HG03060 (cell line): ENCODE measurements at regions not wholly inside any gene's neighbourhood (a gene's known extent, or its start where the extent isn't known, plus 50 kb on each side); places are given as distances from the start of the nearest gene placed in this dataset.

Experiments
- ATAC-seq: cut with Tn5 transposase; IDR thresholded peaks from one replicate; pipeline ENCODE4 v1.9.1; 2021; ENCODE audit warnings: low read depth, moderate number of reproducible peaks; ENCODE audit not compliant: unreplicated experiment

DNA sequence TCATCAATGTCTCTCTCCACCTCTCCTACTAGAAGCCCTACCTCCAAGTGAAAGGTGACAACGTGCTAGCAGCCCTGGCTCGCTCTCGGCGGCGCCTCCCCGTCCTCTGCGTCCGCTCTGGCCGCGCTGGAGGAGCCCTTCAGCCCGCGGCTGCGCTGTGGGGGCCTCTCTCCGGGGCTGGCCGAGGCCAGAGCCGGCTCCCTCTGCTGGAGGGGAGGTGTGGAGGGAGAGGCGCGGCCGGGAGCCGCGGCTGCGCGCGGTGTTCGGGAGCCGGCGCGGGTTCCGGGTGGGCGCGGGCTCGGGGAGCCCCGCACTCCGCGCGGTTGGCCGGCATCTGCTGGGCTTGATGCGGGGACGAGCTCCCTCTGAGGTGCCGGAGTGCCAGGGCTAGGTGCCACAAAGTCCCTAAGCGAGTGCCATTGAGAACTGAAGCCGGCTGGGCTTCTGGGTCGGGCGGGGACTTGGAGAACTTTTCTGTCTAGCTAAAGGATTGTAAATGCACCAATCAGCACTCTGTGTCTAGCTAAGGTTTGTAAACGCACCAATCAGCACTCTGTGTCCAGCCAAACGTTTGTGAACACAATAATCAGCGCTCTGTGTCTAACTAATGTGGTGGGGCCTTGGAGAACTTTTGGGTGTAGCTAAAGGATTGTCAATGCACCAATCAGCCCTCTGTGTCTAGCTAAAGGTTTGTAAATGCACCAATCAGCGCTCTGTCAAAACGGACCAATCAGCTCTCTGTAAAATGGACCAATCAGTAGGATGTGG, 84.8 kb upstream of the ARRDC4 start:
- ATAC-seq = no peak

DNA sequence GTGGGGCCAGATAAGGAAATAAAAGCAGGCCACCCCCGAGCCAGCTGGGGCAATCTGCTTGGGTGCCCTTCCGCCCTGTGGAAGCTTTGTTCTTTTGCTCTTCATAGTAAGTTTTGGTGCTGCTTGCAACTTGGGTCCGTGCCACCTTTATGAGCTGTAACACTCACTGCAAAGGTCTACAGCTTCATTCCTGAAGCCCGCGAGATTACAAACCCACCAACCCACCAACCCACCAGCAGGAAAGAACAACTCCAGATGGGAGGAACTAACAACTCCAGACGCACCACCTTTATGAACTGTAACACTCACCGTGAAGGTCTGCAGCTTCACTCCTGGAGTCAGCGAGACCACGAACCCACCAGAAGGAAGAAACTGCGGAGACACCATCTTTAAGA, 84.2 kb upstream of the ARRDC4 start:
- no peak for ATAC-seq

DNA sequence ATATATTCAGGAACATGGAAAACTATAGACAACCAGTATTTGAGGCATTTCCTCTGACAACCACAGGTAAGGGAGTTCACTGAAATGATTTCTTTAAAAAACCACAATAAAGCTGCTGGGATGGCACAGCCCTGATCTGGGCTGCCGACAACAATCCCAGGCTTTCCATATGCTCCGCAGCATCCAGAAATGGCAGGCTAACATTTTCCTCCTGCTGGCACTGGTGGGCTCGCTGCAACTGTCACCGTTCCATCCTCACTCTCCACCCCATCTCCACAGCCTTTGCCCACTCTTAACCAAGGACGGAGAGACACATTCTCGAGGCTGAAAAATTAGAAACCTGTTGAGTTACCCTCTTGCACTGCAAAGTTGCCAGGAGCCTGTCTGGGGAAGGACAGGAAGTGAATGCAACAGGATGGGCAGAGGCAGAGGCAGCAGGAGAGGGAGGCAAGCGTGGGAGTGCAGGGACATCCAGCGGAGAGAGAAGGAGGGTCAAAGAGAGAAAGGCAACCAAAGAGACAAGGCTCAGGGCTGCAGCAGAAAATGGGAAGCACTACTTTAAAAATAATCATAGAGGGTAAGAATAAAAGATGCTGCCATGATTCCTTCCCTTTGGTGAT, 79.0 kb upstream of the ARRDC4 start:
- ATAC-seq = no peak

DNA sequence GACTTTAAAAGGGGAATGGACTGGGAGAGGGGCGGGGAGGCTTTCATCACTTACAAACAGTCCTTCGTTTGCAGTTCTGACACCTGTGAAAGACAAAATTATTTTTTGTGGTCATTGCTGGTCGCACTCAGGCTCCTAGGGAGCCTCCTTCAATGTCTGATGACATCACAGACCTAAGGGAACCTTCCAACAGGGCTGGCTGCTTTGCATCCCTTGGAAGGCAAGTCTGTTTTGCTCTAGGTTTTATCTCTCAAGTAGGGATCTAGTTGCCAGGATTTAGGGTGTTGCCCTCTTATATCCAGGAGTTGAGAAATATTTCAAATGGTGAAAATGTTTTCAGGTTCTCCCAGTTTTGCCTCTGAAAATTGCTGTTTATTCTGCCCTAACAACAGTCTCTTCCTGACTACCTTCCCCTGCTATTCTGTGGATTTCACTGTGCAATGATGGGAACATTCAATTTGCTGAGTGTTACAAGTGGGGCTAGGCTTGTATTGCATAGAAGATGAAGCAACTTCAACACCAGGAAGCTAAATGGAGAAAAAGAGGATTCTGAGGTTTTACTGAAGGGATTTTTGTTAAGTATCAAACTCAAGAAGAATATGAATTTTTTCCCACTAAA, 75.9 kb upstream of the ARRDC4 start:
- ATAC-seq = no peak

DNA sequence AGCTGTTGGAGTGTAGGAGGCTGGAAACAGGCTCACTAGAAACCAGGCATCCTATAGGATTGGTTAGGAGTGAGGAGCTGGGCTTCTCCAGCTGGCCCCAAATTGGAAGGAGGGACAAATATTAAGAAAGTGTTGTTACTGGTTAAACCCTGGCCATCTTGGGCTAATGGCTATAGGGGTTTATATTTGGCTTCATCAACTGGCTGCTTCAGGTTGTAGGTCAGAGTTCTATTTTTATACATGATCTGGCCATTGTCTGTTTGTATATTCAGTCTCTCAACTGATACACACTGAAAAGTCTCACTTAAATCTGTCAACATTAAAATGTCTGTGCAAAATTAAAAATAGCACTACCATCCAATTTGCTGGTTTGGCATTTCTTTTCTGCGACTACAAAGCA, 70.2 kb upstream of the ARRDC4 start:
- ATAC-seq = no peak

DNA sequence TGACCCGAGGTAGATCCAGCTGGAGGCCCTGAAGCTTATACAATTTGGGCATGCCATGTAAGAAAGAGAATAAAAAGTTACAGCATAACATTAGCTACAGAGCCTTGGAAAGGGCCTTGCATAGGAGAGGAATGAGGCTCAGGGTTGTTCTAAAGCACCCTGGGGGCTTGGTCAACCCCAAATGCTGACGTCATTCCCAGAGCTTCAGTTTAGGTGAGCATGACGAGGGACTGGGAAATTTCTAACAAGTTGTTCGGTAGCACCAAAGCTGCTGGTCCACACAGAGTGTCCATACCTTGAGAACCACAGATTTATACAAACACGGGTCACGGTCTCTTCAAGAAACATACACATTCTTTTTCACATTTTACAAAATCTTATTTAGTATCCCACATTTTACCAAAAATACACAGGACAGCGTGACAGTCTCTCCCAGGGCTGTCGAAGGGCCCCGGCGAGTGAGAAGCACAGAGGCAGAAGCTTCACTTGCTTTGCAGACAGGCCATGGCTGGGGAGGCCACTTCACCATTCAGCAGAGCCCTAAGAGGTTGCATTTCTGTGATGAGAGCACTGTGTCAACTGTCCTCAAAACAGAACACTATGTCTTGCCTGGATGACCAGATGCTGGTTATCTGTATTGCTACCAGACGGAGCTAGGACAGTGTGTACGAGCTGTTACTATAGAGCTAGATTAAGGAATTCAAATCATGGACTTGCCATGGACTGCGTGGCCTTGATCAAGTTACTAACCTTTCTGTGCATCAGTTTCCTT, 68.2 kb upstream of the ARRDC4 start:
- ATAC-seq = no peak

DNA sequence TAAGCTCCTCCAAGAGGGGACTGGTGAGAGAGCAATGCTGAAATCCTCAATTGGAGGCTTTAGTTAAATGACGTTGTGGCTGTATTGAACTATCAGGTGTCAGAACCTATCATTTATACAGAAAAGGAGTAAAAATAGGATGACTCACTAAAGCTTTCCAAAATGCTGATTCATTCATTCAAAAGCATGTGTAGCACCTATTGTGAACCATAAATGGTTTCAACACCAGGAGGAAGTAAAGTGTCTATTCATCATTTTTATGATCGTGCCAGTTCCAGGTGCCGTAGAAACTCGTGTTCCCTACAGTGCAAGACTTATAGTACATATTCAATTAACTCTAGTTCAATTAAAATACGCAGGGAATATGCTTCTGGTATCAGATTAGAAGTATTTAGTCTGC, 66.5 kb upstream of the ARRDC4 start:
- no peak for ATAC-seq

DNA sequence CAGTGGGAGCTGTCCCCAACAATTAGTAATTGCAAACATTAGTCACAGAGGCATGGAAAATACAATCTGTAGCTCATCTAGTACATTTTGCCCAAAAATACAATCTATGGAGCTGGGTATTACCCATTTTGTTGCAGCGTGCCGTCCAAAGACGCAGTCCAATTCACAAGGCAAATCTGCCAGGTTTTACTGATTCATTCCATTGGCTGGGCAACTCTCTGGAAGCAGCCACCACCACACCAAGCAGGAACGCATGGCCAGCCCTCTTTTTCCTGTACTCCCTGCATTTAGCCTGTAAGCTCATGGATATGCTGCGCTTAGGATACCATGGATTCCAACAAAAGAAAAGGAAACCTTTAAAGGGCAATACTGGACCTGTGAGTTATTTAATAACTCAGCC, 60.5 kb upstream of the ARRDC4 start:
- ATAC-seq = no peak

DNA sequence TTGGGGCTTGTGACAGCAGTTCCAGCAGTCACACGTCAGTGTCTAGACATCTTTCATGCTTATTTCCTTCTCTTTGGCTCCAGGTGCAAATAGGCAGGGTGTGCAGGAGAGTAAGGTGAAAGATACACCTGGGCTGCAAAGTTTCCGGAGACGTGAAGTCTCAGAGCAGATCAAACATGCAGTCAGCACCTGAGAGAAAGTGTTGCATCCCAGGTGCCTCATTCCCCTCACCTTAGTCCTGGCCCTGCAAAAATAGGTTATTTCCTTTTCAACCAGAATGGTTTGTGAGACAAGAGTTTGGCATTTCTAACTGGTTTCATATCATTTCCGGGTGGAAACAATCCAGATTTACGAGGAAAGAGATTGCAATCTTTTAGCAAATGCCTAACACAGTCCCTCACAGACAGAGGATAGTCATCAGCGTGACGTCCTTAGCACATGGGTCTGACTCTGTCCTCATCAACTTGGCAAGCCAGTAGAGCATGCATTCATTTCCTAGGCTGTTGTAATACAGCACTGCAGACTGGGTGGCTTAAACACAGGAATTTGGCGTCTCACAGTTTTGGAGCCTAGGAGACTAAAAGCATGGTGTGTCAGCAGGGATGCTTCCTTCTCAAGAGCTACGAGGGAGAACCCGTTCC, 58.2 kb upstream of the ARRDC4 start:
- ATAC-seq = no peak

DNA sequence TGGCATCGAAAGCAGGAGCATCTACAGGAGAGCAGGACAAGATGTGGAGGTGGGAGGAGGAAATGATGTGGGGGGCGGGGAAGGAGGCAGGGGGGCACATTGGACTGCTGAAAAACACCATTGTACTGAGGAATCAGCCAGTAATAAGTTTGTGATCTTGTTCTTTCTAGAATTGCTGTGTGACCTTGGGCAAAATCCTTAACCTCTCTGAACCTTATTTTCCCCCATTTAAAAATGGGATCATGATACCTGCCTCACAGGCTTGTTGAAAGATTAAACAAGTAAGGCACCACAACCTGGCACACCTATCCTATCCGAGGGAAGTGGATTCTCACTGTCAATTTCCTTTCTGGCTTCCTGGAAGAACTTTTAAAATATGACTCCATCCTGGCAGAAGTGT, 56.9 kb upstream of the ARRDC4 start:
- ATAC-seq = no peak

DNA sequence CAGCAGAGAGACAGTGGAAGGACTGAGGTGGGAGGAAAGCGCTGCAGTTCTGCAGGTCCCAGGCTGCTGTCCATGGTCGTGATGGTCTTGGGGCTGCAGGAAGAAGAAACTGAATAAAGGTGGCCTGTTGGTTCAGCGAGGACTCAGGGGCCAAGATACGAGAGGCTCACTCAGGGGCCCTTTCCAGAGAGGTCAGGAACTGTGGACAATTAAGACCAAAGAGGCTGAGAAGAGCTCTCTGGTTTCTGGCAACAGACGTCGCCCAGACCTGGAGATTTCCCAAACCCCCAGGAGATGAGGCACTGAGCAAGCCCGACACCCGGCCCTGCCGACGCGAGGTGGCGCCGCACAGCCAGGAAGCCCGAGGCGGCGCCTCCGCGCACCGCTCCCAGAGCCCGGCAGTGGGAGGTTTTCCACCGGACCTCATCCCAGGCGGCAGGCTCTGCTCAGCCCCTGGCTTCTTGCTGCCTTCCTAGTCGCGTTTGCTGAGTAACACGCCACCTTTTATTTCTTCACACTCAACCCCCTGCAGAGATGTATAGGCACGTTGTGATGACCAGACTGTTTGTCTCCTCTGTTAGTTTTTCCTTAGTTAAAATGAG, 56.4 kb upstream of the ARRDC4 start:
- ATAC-seq = no peak

DNA sequence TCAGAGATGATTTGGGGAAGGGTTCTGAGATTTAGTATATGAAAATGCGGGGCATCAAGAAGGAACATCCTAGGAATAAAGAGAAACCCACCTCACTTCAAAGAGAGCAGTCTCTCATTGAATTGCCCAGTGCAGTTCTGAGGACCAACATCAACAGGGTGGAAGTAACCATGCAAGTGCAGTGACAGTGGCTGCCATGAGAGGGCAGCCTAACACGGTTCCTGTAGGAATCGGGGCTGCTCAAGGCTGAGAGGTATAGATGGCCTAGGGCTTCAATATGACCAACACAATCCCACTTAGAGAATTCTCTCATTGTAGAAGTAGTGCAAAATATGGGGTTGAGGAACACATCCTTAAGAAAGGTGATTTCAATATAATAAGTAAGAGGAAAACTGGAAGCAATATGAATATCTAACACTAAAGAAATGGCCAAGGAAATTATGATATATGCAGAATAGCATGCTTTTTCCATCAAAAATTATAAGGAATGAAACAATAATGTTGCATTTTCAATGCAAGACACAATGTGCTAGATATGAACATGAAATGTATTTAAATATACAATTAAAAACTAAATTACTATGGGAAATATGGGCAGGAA, 51.1 kb upstream of the ARRDC4 start:
- ATAC-seq = peak; percentile 73
